ENCODE measurements at regions not wholly inside any gene's neighbourhood (a gene's known extent, or its start where the extent isn't known, plus 50 kb on each side); places are given as distances from the start of the nearest gene placed in this dataset.

- Histone ChIP-seq H2AFZ (ENCODE audit: low read depth, low read length) (no peak overlapping the region), H3K9me3 (replicated peaks; ENCODE audit: control insufficient read depth, insufficient read depth, low read length) (no peaks in the 10 kb centered on the region), H3K27me3 (ENCODE audit: control insufficient read depth in 2 of 2, insufficient read depth in 2 of 2, low read length in 2 of 2) (no peaks in the 10 kb centered on the region), H3K4me1 (ENCODE audit: control insufficient read depth, extremely low read depth, insufficient read depth, low read length) (no peaks in the 10 kb centered on the region), H4K20me1 (replicated peaks; ENCODE audit: control insufficient read depth, extremely low read depth, insufficient read depth, low read length) (no peaks in the 10 kb centered on the region), H3K79me2 (ENCODE audit: control insufficient read depth, insufficient read depth, low read length) (no peaks in the 10 kb centered on the region), H3K9me1 (replicated peaks; ENCODE audit: control insufficient read depth, extremely low read depth, insufficient read depth, low read length) (no peaks in the 10 kb centered on the region), H3K9ac (replicated peaks; ENCODE audit: extremely low read depth, insufficient read depth, low read length) (no peak overlapping the region), H3K4me2 (ENCODE audit: insufficient read depth, low read length) (no peak overlapping the region), H3K36me3 (ENCODE audit: control insufficient read depth in 2 of 2, extremely low read depth in 1 of 2, insufficient read depth in 2 of 2, low read length in 2 of 2) (no peaks in the 10 kb centered on the region), H3K4me3 (replicated peaks in 1 of 3; ENCODE audit: insufficient read depth in 1 of 3, low read depth in 1 of 3, low read length in 3 of 3) (no peak overlapping the region), H3K27ac (ENCODE audit: insufficient read depth, low read depth, low read length) (no peak overlapping the region)
- BruUV-seq (replicated peaks), result no TSS peak
- no peak for FAIRE-seq
- ChIA-PET POLR2A (no interaction called here), CTCF (no interaction called here)
- intact Hi-C loops (cut with micrococcal nuclease), result no loop called here
- no peak for TF ChIP-seq MYC (IDR thresholded peaks at IDR 0.05; ENCODE audit: low read depth, low read length)
- DNase-seq (ENCODE audit: low read depth, low spot score), result no peak
- dilution Hi-C loops (cut with MboI; ENCODE audit: extremely low pct_ligation_motif_present, low sequenced_read_pairs), result no loop called here
Measured at GRCh38 chr6:53203483-53203882, 54.8 kb upstream of the GCM1 start.

- Histone ChIP-seq H3K36me3 (ENCODE audit: control insufficient read depth in 2 of 2, extremely low read depth in 1 of 2, insufficient read depth in 2 of 2, low read length in 2 of 2) (no peaks in the 10 kb centered on the region), H4K20me1 (replicated peaks; ENCODE audit: control insufficient read depth, extremely low read depth, insufficient read depth, low read length) (no peaks in the 10 kb centered on the region), H3K27ac (ENCODE audit: insufficient read depth, low read depth, low read length) (no peak overlapping the region), H3K4me2 (ENCODE audit: insufficient read depth, low read length) (no peak overlapping the region), H3K9me3 (replicated peaks; ENCODE audit: control insufficient read depth, insufficient read depth, low read length) (no peaks in the 10 kb centered on the region), H3K4me1 (ENCODE audit: control insufficient read depth, extremely low read depth, insufficient read depth, low read length) (no peaks in the 10 kb centered on the region), H2AFZ (ENCODE audit: low read depth, low read length) (no peak overlapping the region), H3K9ac (replicated peaks; ENCODE audit: extremely low read depth, insufficient read depth, low read length) (no peak overlapping the region), H3K4me3 (replicated peaks in 1 of 3; ENCODE audit: insufficient read depth in 1 of 3, low read depth in 1 of 3, low read length in 3 of 3) (no peak overlapping the region), H3K27me3 (ENCODE audit: control insufficient read depth in 2 of 2, insufficient read depth in 2 of 2, low read length in 2 of 2) (peaks cover 0 to 2% of the 10 kb centered on the region in 2 experiments), H3K9me1 (replicated peaks; ENCODE audit: control insufficient read depth, extremely low read depth, insufficient read depth, low read length) (no peaks in the 10 kb centered on the region), H3K79me2 (ENCODE audit: control insufficient read depth, insufficient read depth, low read length) (no peaks in the 10 kb centered on the region)
- CTCF ChIA-PET, result interaction anchor here (1.0 to 1.3 kb wide), 2 partner anchors 9 kb away, joined by 3 read pairs; no protein-coding TSS in a partner anchor
- no peak for FAIRE-seq
- POLR2A ChIA-PET, result interaction anchor here (0.7 kb wide), 1 partner anchor 354 kb away, joined by 4 read pairs; no protein-coding TSS in a partner anchor
- TF ChIP-seq POLR2A (IDR thresholded peaks at IDR 0.05; ENCODE audit: low read depth, low read length) (no peak), GATA2 (IDR thresholded peaks at IDR 0.05; ENCODE audit: insufficient read depth, insufficient read length, low read depth, low read length) (no peak), CTCF (IDR thresholded peaks at IDR 0.05; ENCODE audit: extremely low read depth in 1 of 2, insufficient read depth in 1 of 2, low read depth in 1 of 2, low read length in 2 of 2) (no peak), MAX (IDR thresholded peaks at IDR 0.05; ENCODE audit: insufficient read depth, insufficient read length) (no peak), MYC (IDR thresholded peaks at IDR 0.05; ENCODE audit: low read depth, low read length) (no peak), FOS (IDR thresholded peaks at IDR 0.05; ENCODE audit: borderline replicate concordance, insufficient read depth, low read length) (no peak), JUN (IDR thresholded peaks at IDR 0.05; ENCODE audit: borderline replicate concordance, insufficient read depth, insufficient read length, low read depth) (no peak), EZH2 (IDR thresholded peaks at IDR 0.05; ENCODE audit: borderline replicate concordance, low read depth, low read length, severe bottlenecking) (no peak), POLR2AphosphoS5 (IDR thresholded peaks at IDR 0.05; ENCODE audit: insufficient read depth, low read depth, low read length) (no peak)
- intact Hi-C loops (cut with micrococcal nuclease), result no loop called here
- no peak for DNase-seq (ENCODE audit: low read depth, low spot score)
- no TSS peak for BruUV-seq (replicated peaks)
- dilution Hi-C loops (cut with MboI; ENCODE audit: extremely low pct_ligation_motif_present, low sequenced_read_pairs), result no loop called here
Measured at GRCh38 chr6:53202052-53202451, 53.4 kb upstream of the GCM1 start.

Measured in endothelial cell of umbilical vein (primary cell).